GM20000 (cell line): ENCODE measurements at regions not wholly inside any gene's neighbourhood (a gene's known extent, or its start where the extent isn't known, plus 50 kb on each side); places are given as distances from the start of the nearest gene placed in this dataset.

ENCODE experiments used
- DNase-seq: peaks from one replicate; pipeline ENCODE4 v3.0.0; 2012; ENCODE audit warnings: low spot score
- TF ChIP-seq, protein P1 (sequence below): IDR thresholded peaks from 2 replicates; pipeline ENCODE4 v1.5.1; 2012; ENCODE audit warnings: mild to moderate bottlenecking, control low read depth; ENCODE audit errors: extremely low read depth, missing control alignments

DNA sequence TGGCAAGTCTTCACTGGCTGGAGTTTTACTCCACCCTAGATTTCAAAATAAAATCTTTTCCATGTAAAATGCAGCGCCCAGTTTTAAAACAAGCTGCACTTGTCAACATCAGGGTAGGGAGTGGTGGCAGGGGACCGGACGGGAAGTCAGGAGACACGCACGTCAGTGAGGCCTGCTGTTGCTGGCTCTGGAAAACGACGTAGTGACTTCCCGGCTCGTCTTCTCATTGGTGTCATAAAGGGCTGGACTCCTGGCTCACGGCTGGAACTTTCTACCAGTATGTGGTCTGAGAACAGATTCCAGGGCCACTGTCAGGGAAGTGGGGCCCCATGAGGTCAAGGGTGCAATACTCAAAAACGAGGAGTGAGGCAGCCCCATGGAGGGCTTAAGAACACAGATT is 64.2 kb upstream of the FOXN3 start:
- TF ChIP-seq, protein P1, sequence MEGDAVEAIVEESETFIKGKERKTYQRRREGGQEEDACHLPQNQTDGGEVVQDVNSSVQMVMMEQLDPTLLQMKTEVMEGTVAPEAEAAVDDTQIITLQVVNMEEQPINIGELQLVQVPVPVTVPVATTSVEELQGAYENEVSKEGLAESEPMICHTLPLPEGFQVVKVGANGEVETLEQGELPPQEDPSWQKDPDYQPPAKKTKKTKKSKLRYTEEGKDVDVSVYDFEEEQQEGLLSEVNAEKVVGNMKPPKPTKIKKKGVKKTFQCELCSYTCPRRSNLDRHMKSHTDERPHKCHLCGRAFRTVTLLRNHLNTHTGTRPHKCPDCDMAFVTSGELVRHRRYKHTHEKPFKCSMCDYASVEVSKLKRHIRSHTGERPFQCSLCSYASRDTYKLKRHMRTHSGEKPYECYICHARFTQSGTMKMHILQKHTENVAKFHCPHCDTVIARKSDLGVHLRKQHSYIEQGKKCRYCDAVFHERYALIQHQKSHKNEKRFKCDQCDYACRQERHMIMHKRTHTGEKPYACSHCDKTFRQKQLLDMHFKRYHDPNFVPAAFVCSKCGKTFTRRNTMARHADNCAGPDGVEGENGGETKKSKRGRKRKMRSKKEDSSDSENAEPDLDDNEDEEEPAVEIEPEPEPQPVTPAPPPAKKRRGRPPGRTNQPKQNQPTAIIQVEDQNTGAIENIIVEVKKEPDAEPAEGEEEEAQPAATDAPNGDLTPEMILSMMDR: no peak
- DNase-seq: no peak

DNA sequence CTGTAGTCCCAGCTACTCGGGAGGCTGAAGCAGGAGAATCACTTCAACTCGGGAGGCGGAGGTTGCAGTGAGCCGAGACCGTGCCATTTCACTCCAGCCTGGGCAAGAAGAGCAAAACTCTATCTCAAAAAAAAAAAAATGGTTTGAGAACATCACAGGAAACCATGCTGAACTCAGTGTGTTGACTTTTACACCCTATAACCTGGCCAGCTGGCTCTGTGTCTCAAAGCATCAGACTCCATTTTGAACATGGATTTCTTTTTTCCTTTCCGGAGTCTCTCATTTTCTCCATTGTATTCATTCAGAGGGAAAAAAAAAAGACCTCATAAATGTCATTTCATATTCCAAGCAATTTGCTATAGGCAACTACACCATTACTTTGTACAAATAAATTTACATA is 63.2 kb upstream of the FOXN3 start:
- no peak for DNase-seq
- TF ChIP-seq, protein P1: no peak

DNA sequence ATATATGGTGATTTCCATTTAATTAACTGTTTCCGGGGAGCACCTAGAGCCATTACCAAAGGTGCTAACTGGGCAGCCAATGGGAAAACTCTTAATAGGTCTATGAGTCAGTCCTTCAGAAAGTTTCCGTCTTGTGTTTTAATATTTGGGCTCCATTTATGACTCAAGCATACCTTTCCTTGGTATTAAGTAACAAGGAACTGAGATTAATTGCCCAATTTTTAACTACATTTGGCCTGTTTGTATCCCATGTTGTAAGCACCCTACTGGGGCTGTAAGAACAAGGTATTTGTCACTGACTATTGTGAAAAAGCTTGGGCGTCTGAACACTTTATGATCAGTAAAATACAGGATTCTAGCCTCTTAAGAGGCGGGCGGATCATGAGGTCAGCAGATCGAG is 62.8 kb upstream of the FOXN3 start:
- DNase-seq: no peak
- TF ChIP-seq, protein P1: no peak

DNA sequence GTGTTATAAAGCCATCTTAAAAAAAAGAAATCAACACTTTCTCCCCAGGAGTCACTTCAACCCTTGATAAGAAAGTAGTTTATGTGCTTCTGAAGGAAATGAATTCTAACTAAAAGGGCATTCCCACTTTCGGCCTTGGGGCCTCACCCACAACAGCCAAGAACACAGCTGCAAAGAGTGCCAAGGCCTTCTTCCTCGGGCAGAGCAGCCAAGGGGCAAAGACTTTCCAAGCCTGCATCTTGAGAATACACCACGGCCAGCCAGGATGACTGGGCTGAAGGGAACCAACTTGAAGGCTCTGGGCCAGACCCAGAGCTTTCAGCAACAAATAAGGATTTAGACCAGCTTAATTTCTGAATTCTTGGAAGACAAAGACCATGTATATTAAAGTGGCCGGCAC is 60.4 kb upstream of the FOXN3 start:
- TF ChIP-seq, protein P1: no peak
- no peak for DNase-seq

DNA sequence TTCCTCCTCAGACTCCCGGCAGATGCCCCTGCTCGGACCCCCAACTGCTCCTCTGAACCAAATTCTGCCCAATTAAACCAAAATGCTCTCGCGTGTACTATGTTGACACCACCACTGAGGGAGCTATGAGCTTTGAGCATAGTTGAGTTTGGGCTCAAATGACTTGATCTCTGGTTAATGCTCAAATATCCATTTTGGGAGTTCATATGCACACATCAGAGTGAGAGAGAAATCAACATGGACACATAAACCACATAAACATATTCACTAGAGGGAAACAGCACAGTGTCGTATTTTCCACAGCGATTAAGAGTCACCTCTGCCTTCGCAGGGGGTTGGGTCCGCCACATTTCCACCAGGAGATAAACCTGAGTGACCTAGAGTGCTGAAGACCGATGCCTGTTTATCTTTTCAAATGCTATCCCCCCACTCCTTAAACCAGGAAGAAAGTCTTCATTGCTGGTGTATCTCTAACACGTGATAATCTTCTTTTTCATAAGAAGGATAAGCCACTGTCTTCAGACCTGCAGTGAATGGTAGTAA is 59.4 kb upstream of the FOXN3 start:
- no peak for DNase-seq
- TF ChIP-seq, protein P1: no peak

DNA sequence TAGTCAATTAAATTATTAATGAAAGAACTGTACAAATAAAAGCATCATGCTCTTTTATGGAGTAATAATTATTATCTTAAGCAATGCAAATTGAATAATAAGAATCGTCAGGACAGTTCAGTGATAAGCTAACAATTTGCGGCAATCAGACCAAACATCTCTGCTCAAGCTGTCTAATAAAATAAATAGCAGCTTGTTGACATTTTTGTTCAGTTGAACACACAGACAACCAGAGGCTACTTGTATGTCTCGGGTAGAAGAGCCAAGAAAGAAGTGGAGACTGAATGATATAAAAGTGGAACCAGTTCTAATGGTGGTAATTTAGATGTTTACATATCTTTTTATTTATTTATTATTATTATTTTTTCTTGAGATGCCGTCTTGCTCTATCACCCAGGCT is 57.4 kb upstream of the FOXN3 start:
- no peak for DNase-seq

DNA sequence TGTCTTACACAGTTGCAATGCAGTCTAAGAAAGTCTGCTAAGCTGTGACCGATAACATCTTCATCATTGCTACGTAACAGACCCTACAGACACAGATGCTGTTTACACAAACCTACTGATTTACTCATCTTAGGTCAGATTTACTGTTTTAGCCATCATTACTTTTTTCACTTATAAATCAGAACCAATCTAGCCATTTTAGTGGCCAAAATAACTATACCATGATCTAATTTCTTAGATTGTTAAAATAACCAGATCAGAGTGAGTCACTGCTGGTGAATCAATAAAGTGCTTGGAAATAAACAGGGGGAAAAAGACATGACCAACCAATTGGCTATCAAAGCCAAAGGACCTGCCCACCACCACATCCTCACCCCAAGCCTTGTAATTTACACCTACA is 57.0 kb upstream of the FOXN3 start:
- TF ChIP-seq, protein P1: no peak
- no peak for DNase-seq

More for the DNA sequence above, 57.4 kb upstream of the FOXN3 start:
- TF ChIP-seq, protein P1: no peak
